ENCODE measurements at regions not wholly inside any gene's neighbourhood (a gene's known extent, or its start where the extent isn't known, plus 50 kb on each side); places are given as distances from the start of the nearest gene placed in this dataset.
"Not testable (repeated sequence)": the region's sequence is repeated elsewhere in the genome, so short reads cannot be mapped to it uniquely, and the experiment has no call there.

DNA sequence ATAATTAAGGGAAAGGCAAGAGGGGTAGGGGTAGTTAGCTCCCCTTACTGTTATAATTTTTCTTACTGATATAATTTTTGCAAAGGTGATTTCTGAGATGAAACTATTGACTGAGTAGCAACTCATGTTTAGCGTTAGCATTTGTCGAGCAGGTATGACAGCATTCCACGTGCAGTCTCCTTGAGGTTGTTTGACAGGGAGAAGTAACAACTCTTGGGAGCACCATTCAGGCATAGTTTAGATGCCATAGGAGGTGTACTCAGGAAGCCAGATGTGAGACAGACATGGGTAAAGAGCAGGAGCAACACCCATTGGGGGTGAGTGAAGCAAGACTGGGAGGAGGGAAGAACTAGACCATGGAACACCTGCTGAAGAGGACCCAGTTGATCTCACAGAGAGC lies 96.6 kb upstream of the KLF6 start:
- no peak for DNase-seq

- DNase-seq = no peak
These were observed 94.1 kb upstream of the KLF6 start for GRCh38 chr10:3879073-3879472.

- DNase-seq = no peak
These were observed 92.4 kb upstream of the KLF6 start for GRCh38 chr10:3877211-3878000.

GRCh38 chr10:3876350-3876962 lies 91.4 kb upstream of the KLF6 start:
- DNase-seq = no peak

GRCh38 chr10:3875842-3876235 lies 90.8 kb upstream of the KLF6 start:
- DNase-seq = no peak

DNA sequence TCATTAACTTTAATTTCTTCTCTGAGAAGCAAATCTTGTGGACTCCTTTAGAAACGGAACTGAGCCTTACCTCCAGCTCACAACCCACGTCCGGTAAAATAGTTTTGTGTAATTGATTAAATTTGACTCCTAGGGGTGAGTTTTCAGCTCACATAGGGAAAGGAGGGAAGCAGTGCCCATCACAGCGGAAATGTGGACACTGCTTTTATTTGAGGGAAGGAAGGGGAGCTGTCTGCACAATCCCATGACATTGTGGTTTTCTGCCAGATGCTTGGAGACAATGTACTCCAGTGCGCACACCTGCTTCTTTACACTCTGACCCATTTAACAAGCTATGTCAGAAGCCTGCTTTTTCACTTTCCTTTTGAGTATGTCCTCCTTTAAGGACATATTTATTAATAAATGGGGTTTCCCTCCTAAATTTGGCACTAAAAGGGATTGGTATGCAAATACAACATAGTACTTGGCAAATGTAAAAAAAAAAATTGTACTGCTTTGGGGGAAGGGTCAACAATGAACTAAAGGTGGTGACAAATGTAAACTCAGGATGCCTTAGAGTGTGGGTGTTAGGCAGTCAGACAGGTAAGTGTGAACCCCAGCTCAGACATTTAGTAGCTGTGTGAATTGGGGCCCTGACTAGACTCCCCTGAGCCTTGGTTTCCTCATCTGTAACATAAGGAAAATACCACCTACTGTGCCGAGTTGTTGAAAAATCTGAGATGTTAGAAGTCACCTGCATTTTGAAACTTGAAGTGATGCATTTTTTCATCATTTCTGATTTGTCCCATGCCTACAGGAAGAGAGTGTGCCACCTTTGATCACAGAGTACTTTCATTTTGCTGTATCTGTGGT lies 90.2 kb upstream of the KLF6 start:
- no peak for DNase-seq

DNA sequence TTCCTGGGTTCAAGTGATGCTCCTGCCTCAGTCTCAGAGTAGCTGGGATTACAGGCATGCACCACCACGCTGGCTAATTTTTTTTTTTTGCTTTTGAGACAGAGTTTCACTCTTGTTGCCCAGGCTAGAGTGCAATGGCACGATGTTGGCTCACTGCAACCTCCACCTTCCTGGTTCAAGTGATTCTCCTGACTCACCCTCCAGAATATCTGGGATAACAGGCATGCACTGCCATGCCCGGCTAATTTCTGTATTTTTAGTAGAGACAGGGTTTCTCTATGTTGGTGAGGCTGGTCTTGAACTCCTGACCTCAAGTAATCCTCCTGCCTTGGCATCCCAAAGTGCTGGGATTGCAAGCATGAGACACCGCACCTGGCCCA lies 89.6 kb upstream of the KLF6 start:
- DNase-seq = not testable (repeated sequence)

- DNase-seq = peak; percentile 1
These were observed 88.9 kb upstream of the KLF6 start for GRCh38 chr10:3873728-3874461.

- DNase-seq = no peak
These were observed 87.8 kb upstream of the KLF6 start for GRCh38 chr10:3872712-3873329.

DNA sequence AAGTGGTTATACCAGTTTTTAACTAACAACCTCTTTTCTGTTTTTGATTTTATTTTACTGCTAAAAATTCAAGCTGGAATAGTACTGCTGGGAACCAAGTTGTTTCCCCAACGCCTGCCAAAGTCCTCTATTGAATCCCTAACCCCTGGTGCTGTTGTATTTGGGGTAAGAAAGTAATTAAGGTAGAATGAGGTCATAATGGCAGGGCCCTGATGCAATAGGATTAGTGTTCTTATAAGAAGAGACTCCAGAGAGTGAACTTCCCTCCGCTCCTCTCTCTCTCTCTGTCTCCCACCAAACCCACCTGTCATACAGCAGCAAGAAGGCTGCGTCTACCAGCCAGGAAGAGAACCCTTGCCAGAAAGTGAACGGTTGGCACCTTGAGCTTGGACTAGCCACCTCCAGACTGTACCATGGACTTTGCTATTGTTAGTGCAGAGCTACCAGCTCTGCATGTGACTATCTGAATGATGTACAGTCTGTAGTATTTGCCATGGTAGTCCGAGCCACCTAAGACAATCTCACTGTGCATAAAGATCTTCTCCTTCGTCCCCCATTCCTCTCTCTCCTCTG lies 86.5 kb upstream of the KLF6 start:
- DNase-seq = no peak

- no peak for DNase-seq
These were observed 84.0 kb upstream of the KLF6 start for GRCh38 chr10:3869036-3869435.

DNA sequence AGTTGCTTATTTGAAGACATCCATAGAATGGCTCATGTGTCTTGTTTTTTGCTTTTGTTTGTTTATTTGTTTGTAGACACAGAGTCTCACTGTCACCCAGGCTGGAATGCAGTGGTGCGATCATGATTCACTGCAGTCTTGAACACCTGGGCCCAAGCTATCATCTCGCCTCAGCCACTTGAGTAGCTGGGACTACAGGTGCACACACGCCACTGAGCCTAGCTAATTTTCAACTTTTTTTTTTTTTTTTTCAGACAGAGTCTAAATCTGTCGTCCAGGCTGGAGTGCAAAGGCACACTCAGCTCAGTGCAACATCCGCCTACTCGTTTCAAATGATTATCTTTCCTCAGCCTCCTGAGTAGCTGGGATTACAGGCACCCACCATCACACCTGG lies 83.3 kb upstream of the KLF6 start:
- DNase-seq = no peak

- no peak for DNase-seq
These were observed 82.7 kb upstream of the KLF6 start for GRCh38 chr10:3867454-3868270.

GRCh38 chr10:3866332-3866731 lies 81.3 kb upstream of the KLF6 start:
- no peak for DNase-seq

DNA sequence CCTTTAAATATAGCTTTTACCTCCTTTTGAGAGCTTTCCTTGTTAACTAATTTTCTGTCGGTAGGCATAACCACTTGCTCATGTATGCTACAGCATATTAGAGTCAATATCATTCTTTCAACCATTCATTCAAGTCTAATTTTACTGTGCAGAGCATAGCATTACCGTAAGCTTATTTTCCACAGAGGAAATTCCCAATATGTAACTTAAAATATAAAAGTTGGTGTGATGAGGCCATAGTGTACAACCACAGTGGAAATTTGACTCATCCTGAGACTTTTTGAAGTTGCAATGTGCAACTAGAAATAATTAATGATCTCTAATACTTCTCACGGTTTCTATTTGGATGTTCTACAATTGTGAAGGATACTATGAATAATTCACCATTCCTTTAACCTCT lies 80.6 kb upstream of the KLF6 start:
- no peak for DNase-seq

- no peak for DNase-seq
These were observed 76.8 kb upstream of the KLF6 start for GRCh38 chr10:3861795-3862194.

- no peak for DNase-seq
These were observed 73.2 kb upstream of the KLF6 start for GRCh38 chr10:3858051-3858845.

DNA sequence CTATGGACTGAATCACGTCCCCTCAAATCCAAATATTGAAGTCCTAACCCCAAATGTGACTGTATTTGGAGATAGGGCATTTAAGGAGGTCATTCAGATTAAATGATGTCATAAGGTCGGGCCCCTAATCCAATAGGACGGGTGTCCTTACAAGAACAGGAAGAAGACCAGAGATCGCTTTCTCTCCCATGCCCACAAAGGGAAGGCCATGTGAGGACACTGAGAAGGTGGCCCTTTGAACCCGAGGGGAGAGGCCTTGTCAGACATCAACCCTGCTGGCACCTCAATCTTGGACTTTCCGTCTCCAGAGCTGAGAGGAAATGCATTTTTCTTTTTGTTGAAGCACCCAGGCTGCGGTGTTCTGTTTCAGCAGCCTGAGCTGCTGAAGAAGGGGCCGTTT lies 72.3 kb upstream of the KLF6 start:
- DNase-seq = no peak

- DNase-seq = no peak
These were observed 71.6 kb upstream of the KLF6 start for GRCh38 chr10:3856593-3856992.

DNA sequence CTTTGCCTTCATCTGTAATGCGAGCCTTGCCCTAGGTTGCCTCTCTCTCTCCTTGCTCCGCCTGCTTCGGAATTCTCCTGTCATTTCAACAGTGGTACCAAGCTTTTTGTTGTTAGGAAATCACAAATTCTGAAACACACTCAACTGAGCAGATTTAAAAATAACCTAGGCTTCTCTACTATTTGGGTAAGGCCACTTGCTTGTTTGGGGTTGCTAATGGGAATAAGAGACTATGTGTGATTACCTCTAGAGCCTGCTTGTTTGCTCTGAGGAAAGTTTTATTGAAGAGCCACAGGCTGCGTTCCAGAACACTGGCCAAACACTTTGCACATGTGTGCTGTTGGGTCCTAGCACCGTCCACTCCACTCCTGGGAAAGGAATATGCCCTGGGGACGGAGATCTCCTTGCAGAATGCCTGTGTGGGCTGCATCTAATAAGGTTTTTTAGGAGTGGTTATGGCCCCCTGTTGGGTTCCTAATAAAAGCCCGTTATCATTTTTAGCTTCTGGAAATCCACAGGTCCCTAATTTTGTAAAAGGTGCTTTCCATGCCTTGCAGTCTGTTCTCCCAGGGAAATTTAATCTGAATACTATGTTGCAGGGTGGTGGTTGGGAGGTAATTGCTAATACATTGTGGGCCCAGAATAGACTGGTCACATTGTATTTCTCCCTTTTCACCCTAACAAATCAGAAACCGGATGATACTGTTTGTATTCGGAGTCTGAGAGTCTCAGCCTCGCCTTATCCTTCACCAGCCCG lies 68.7 kb upstream of the KLF6 start:
- no peak for DNase-seq

Data from NCI-H1092 treated with DMSO at 0.1 percent for 48 hours (cell line).